Stimulated activated effector memory CD8-positive, alpha-beta T cell treated with anti-CD3 and anti-CD28 coated beads, Interleukin-12 subunit alpha, Interleukin-12 subunit beta, amount 100 ng/mL, for 72 hours (primary cell): ENCODE measurements at regions not wholly inside any gene's neighbourhood (a gene's known extent, or its start where the extent isn't known, plus 50 kb on each side); places are given as distances from the start of the nearest gene placed in this dataset.
"Not testable (repeated sequence)": the region's sequence is repeated elsewhere in the genome, so short reads cannot be mapped to it uniquely, and the experiment has no call there.

Experiments used
- ATAC-seq: fragments of 150-1000 bp; cut with Tn5 transposase; 2 replicates; pipeline ENCODE4 v1.10.0; 2021
- DNase-seq, 2 donors: peaks; one replicate each; pipeline ENCODE4 v3.0.0; 2021 to 2022; ENCODE audit warnings: low spot score in 2 of 2
- H3K27ac Mint-ChIP-seq: one replicate; pipeline ENCODE4 v1.8.0; 2022; ENCODE audit warnings: mild to moderate bottlenecking, mixed read lengths
- H3K36me3 Mint-ChIP-seq: one replicate; pipeline ENCODE4 v1.8.0; 2022; ENCODE audit warnings: mild to moderate bottlenecking, mixed read lengths
- H3K4me1 Mint-ChIP-seq: one replicate; pipeline ENCODE4 v1.8.0; 2022; ENCODE audit warnings: mixed read lengths
- H3K4me3 Mint-ChIP-seq: one replicate; pipeline ENCODE4 v1.8.0; 2022; ENCODE audit warnings: mild to moderate bottlenecking, mixed read lengths
- H3K9me3 Mint-ChIP-seq: one replicate; pipeline ENCODE4 v1.8.0; 2022; ENCODE audit warnings: mixed read lengths

DNA sequence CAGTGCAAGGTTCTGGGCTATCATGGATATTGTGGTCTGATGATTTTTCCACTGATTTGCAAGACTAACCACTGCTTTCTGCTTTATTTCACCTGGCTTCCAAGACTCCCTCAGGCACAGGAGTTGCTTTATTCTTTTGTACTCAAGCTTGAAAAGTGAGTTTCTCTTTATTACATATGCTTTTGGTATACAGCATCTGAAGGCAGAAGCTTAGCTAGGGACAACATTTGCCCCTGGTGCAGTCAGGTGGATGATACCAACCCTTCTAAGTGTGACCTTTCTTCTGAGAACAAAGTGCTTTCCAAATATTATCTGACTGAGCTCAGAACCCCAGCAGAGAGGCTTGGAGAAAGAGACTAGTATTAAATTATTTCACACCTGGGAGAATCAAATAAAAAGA lies 94.0 kb upstream of the PHACTR1 start:
- Mint-ChIP-seq H3K4me3 (no peak overlapping the region), H3K4me1 (no peaks in the 10 kb centered on the region), H3K27ac (no peak overlapping the region), H3K36me3 (no peaks in the 10 kb centered on the region), H3K9me3 (no peaks in the 10 kb centered on the region)
- ATAC-seq = no peak
- no peak for DNase-seq

DNA sequence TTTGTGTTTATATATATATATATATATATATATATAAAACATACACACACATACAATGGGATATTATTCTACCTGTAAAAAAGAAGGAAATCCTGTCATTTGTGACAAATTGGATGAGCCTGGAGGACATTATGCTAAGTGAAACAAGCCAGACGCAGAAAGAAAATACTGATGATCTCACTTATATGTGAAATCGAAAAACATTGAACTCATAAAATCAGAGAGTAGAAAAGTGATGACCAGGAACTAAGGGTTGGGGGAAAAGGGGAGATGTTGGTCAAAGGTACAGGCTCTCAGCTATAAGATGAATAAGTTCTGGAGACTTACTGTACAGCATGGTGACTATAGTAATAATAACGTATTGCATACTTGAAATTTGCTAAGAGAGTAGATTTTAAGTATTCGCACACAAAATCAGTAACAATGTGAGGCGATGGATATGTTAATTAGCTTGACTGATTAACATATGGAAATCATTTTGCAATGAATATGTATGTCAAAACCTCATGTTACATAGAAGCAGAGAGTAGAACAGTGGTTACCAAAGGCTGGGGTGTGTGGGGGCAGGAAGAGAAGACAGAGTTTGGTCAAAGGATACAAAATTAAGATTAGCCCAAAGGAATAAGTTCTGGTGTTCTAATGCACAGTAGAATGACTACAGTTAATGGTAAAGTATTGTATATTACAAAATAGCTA lies 92.3 kb upstream of the PHACTR1 start:
- Mint-ChIP-seq H3K27ac (no peak overlapping the region), H3K4me1 (no peaks in the 10 kb centered on the region), H3K36me3 (no peaks in the 10 kb centered on the region)

DNA sequence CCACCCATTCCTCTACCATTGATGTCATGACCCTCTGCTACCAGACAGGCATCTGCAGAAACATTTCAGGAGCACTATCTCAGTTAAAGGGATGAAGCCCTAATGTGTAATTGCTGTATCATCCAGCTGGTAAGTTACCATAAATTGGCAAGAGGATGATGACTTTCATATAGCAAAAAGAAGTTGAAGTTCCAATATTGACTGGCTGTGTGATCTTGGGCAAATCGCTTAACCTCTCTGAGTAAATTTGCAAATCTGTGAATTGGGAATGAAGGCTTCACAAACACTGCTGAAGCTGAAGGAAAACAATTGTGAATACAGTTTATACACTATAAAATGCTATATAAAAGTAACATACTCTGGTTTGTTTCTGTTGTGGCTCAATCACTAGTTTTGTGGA lies 89.5 kb upstream of the PHACTR1 start:
- Mint-ChIP-seq H3K36me3 (no peaks in the 10 kb centered on the region), H3K4me3 (no peak overlapping the region), H3K4me1 (no peaks in the 10 kb centered on the region), H3K9me3 (no peaks in the 10 kb centered on the region), H3K27ac (no peak overlapping the region)
- ATAC-seq (no peak), DNase-seq (no peak)

More for the DNA sequence above, 92.3 kb upstream of the PHACTR1 start:
- Mint-ChIP-seq H3K9me3 (no peaks in the 10 kb centered on the region), H3K4me3 (no peak overlapping the region)
- ATAC-seq (no peak), DNase-seq (no peak)

- no peak for DNase-seq
- ATAC-seq = no peak
- no peak overlapping the region for H3K4me3 Mint-ChIP-seq
- H3K27ac Mint-ChIP-seq = no peak overlapping the region
- no peaks in the 10 kb centered on the region for H3K36me3 Mint-ChIP-seq
- no peaks in the 10 kb centered on the region for H3K9me3 Mint-ChIP-seq
- H3K4me1 Mint-ChIP-seq = no peaks in the 10 kb centered on the region
Observed at GRCh38 chr6:12628327-12628726, 88.2 kb upstream of the PHACTR1 start.

- H3K4me3 Mint-ChIP-seq, H3K27ac Mint-ChIP-seq, H3K36me3 Mint-ChIP-seq, DNase-seq, ATAC-seq, H3K9me3 Mint-ChIP-seq, H3K4me1 Mint-ChIP-seq: not testable (repeated sequence)
Observed at GRCh38 chr6:12633746-12634145, 82.8 kb upstream of the PHACTR1 start.

- Mint-ChIP-seq H3K36me3 (no peaks in the 10 kb centered on the region), H3K4me3 (no peak overlapping the region), H3K27ac (no peak overlapping the region), H3K4me1 (no peaks in the 10 kb centered on the region), H3K9me3 (no peaks in the 10 kb centered on the region)
- ATAC-seq = no peak
- no peak for DNase-seq
Observed at GRCh38 chr6:12635375-12635774, 81.2 kb upstream of the PHACTR1 start.

DNA sequence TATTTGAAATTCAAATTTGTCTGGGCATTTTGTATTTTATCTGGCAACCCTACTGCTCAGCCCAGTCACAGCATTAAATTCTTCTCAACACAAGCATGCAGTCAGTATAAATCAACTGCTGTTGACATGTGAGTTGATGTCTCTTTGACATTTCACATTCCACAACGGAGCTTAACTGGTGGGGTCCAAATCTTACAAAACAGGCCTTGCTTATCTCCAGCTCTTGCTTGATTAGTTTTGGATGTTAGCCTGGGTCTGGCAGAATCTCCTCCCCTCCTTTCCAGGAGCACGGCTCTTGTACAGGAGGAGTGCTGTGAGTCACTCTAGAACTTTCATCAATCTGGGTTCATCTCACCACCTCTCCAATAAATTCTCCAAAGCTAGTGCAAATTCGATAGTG lies 80.8 kb upstream of the PHACTR1 start:
- no peaks in the 10 kb centered on the region for H3K4me1 Mint-ChIP-seq
- no peaks in the 10 kb centered on the region for H3K9me3 Mint-ChIP-seq
- H3K27ac Mint-ChIP-seq = no peak overlapping the region
- ATAC-seq (no peak), DNase-seq (no peak)
- H3K36me3 Mint-ChIP-seq = no peaks in the 10 kb centered on the region
- H3K4me3 Mint-ChIP-seq = no peak overlapping the region

- no peak overlapping the region for H3K27ac Mint-ChIP-seq
- H3K4me1 Mint-ChIP-seq = no peaks in the 10 kb centered on the region
- H3K4me3 Mint-ChIP-seq = no peak overlapping the region
- no peak for DNase-seq
- ATAC-seq = no peak
- no peaks in the 10 kb centered on the region for H3K9me3 Mint-ChIP-seq
- no peaks in the 10 kb centered on the region for H3K36me3 Mint-ChIP-seq
Observed at GRCh38 chr6:12636336-12636735, 80.2 kb upstream of the PHACTR1 start.

DNA sequence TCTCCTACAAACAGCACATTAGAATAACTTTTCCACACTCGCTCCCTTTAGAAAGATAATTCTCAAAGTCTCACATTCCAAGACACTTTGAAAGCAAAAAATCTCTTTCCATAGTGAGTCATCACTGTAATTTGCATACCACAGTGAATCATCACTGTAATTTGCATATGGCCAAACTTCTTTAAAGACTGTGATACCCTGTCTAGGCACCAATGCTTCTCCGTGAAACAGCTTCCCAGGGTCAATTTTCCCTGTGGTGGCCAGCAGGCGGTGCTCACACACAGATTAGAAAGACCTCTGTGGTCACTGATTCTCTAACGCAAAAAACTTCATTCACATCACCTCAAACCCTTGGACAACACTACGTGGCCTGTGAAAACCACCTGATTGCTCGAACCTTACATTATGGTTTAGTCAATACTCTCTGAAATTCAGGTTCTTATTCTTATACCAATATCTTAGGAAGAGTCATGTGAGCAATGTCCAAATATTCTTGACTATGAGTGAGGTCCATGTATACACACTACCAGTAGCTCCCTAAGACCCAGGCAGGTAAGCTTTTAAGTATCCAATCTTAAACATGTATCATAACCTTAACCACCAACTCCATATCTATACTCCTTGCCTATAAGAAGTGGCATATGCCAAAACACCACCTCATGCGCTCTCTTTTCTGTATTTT lies 78.5 kb upstream of the PHACTR1 start:
- Mint-ChIP-seq H3K4me1 (no peaks in the 10 kb centered on the region), H3K27ac (no peak overlapping the region), H3K9me3 (peaks cover 3% of the 10 kb centered on the region), H3K36me3 (no peaks in the 10 kb centered on the region), H3K4me3 (no peak overlapping the region)
- peak in 1 of 2 donors; percentile 51 for DNase-seq
- peak; percentile 57 for ATAC-seq

DNA sequence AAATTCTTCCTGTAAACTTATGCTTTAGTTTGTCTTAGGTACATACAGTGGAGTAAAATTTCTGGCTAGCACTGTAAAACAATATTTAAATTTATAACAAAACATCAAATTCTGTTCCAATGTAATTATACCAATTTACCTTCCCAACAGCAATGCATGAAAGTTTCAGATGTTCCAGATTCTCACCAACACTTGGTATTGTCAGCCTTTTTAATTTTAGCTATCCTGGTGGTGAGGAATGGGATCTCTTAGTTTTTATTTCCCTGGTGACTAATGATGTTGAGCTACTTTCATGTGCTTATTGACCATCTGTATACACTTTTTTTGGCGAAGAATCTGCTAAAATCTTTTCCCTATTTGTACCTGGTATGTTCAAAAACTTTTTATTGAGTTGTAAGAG lies 76.1 kb upstream of the PHACTR1 start:
- H3K9me3 Mint-ChIP-seq = peaks cover 3% of the 10 kb centered on the region

GRCh38 chr6:12641785-12642184 lies 74.8 kb upstream of the PHACTR1 start:
- not testable (repeated sequence) for H3K27ac Mint-ChIP-seq, H3K9me3 Mint-ChIP-seq, ATAC-seq, H3K36me3 Mint-ChIP-seq, H3K4me1 Mint-ChIP-seq, DNase-seq, H3K4me3 Mint-ChIP-seq

More for the DNA sequence above, 76.1 kb upstream of the PHACTR1 start:
- no peak overlapping the region for H3K4me3 Mint-ChIP-seq
- no peaks in the 10 kb centered on the region for H3K4me1 Mint-ChIP-seq
- ATAC-seq = no peak
- H3K36me3 Mint-ChIP-seq = no peaks in the 10 kb centered on the region
- DNase-seq = no peak
- no peak overlapping the region for H3K27ac Mint-ChIP-seq

DNA sequence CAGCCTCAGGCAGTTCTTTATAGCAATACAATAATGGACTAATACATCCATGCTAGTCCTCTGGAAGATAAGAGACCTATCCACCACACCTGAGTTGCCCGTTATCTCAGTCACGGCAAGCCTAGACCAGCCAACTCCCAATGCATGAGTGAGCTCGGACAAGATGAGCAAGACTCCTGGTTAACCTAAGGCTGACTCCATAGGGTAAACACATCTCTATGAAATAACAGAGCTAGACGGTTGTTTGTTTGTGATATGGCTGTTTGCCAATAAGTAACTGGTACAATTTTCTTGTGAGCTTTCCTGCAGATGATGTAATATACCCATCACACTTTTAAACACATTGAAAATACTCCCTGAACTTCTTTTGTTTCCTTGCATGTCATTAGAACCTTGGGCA lies 70.6 kb upstream of the PHACTR1 start:
- DNase-seq (no peak), ATAC-seq (no peak)
- H3K27ac Mint-ChIP-seq = no peak overlapping the region
- H3K4me1 Mint-ChIP-seq = no peaks in the 10 kb centered on the region
- H3K36me3 Mint-ChIP-seq = no peaks in the 10 kb centered on the region
- H3K9me3 Mint-ChIP-seq = peaks cover 3% of the 10 kb centered on the region
- H3K4me3 Mint-ChIP-seq = no peak overlapping the region

- no peak overlapping the region for H3K4me3 Mint-ChIP-seq
- H3K27ac Mint-ChIP-seq = no peak overlapping the region
- no peaks in the 10 kb centered on the region for H3K36me3 Mint-ChIP-seq
- ATAC-seq (no peak), DNase-seq (no peak)
- no peaks in the 10 kb centered on the region for H3K9me3 Mint-ChIP-seq
- H3K4me1 Mint-ChIP-seq = no peaks in the 10 kb centered on the region
Observed at GRCh38 chr6:12648171-12648570, 68.4 kb upstream of the PHACTR1 start.

DNA sequence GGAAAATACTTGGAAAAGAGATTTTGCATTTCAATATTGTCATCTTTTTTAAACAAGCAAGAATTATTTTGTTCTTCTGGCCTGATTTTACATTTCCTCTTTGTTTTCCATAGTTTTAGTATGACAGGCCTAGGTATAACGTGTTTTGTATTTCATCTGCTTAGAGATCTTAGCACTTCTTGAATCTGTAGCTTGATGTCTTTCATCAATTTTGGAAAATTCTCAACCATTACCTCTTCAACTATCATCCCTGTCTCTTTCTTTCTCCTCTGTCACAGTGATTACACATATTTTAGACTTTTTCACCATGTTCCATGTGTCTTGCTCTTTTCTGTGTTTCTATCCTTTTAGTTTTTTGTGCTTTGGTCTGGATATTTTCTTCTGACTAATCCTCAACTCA lies 67.2 kb upstream of the PHACTR1 start:
- Mint-ChIP-seq H3K27ac (no peak overlapping the region), H3K9me3 (no peaks in the 10 kb centered on the region), H3K4me3 (no peak overlapping the region), H3K36me3 (no peaks in the 10 kb centered on the region), H3K4me1 (no peaks in the 10 kb centered on the region)
- no peak for DNase-seq
- no peak for ATAC-seq

DNA sequence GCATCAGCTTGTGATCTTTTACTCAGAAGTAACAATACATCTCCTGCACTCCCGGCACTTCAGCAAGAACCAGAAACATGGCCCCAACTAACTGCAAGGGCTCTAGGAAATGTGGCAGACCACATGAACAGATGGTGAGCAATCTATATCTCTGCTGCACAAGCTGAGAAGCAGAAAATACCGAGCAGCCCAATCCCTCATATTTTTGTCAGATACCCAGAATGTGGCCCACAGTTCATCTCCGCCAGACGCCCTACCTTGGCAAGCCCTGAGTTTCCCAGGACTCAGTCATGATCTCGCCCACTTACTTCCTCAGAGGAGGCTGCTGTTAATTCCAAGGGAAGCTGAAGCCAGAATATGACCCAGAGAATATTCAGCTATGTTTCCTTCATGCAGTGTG lies 63.1 kb upstream of the PHACTR1 start:
- Mint-ChIP-seq H3K27ac (no peak overlapping the region), H3K9me3 (no peaks in the 10 kb centered on the region), H3K4me3 (no peak overlapping the region), H3K36me3 (no peaks in the 10 kb centered on the region), H3K4me1 (no peaks in the 10 kb centered on the region)
- ATAC-seq (no peak), DNase-seq (no peak)

GRCh38 chr6:12654107-12654506 lies 62.5 kb upstream of the PHACTR1 start:
- ATAC-seq = no peak
- Mint-ChIP-seq H3K4me3 (no peak overlapping the region), H3K9me3 (no peaks in the 10 kb centered on the region), H3K36me3 (no peaks in the 10 kb centered on the region), H3K27ac (no peak overlapping the region), H3K4me1 (no peaks in the 10 kb centered on the region)
- no peak for DNase-seq
